Esophagus squamous epithelium (tissue), 5 donors: ENCODE measurements at regions not wholly inside any gene's neighbourhood (a gene's known extent, or its start where the extent isn't known, plus 50 kb on each side); places are given as distances from the start of the nearest gene placed in this dataset.

ENCODE experiments used
- DNase-seq: peaks from one replicate; lab custom pipeline; 2025; lab: John Stamatoyannopoulos, UW
- H3K27ac ChIP-seq, 4 donors: fragments of 200-600 bp; sonication (generic); one replicate each; pipeline ENCODE4 v1.5.1; 2016 to 2019; ENCODE audit warnings: mild to moderate bottlenecking in 1 of 4
- H3K27me3 ChIP-seq, 4 donors: fragments of 200-600 bp; sonication (generic); 1 replicate in 3 of 4; 2 replicates in 1 of 4; pipeline versions ENCODE4 v1.5.1 to v1.6.0; 2017 to 2021; ENCODE audit warnings: antibody characterized with exemption in 1 of 4
- H3K36me3 ChIP-seq, 3 donors: fragments of 200-600 bp; sonication (generic); one replicate each; pipeline ENCODE4 v1.5.1; 2016 to 2019
- H3K4me1 ChIP-seq, 3 donors: fragments of 200-600 bp; sonication (generic); one replicate each; pipeline ENCODE4 v1.5.1; 2017 to 2019
- H3K4me3 ChIP-seq, 4 donors: fragments of 200-600 bp; sonication (generic); 1 replicate in 3 of 4; 2 replicates in 1 of 4; pipeline ENCODE4 v1.5.1; 2016 to 2019; ENCODE audit warnings: mild to moderate bottlenecking in 2 of 4, moderate library complexity in 1 of 4
- H3K9me3 ChIP-seq, 3 donors: fragments of 200-600 bp; sonication (generic); one replicate each; pipeline ENCODE4 v1.5.1; 2016 to 2019
- POLR2A ChIP-seq, 4 donors: fragments of 450-650 bp; IDR thresholded peaks; one replicate each; pipeline ENCODE4 v1.6.1; 2017; ENCODE audit warnings: antibody characterized with exemption in 4 of 4, mild to moderate bottlenecking in 4 of 4, moderate library complexity in 3 of 4
- WGBS, 2 donors: methylation state at CpG; one replicate each; pipeline ENCODE4 v1.1.5; 2018; 5-methylcytosine and 5-hydroxymethylcytosine counted together
- intact Hi-C: fragments of 100-400 bp; cut with DNase I; formaldehyde crosslinking; loops from one replicate; pipeline ENCODE4 v1.15.0; 2022
- TF ChIP-seq, protein P1 (sequence below), 6 experiments: fragments of 450-650 bp in 4 of 6; fragments of 200-600 bp in 2 of 6; sonication (generic) in 2 of 6; IDR thresholded peaks; one replicate each; pipeline ENCODE4 v1.5.1; 2016 to 2019; ENCODE audit warnings: antibody characterized with exemption in 6 of 6, mild to moderate bottlenecking in 4 of 6, moderate library complexity in 4 of 6
- donor health status: DM: yes; HTN: yes; CAD: no.

DNA sequence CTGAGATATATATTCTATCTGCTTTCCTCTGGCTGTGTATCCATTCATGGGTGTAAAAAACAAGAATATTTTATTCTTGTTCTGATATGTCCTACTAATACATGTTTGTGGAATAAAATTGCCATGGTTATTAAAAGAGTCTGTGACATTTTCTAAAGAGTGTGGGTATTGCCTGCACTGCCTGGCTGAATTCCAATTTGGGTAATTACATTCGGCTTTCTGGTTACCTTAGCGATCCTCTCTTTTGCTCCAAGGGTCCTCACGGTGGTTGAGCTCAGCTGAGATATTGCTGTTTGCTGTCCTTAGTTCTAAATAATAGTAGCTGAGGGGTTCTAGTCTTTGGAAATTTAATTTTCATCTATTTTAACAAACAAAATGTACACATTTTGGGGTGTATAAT, 301.4 kb upstream of the DNAJC19 start:
- Histone ChIP-seq H3K36me3 (no peaks in the 10 kb centered on the region), H3K27ac (no peak overlapping the region), H3K27me3 (no peaks in the 10 kb centered on the region), H3K4me3 (no peak overlapping the region), H3K4me1 (no peaks in the 10 kb centered on the region), H3K9me3 (no peaks in the 10 kb centered on the region)
- intact Hi-C loops: no loop called here
- WGBS, 2 donors: 59 to 62% methylated on average over 3 of the region's 3 CpGs
- DNase-seq: no peak
- no peak for TF ChIP-seq POLR2A (IDR thresholded peaks at IDR 0.05)
- TF ChIP-seq, protein P1, sequence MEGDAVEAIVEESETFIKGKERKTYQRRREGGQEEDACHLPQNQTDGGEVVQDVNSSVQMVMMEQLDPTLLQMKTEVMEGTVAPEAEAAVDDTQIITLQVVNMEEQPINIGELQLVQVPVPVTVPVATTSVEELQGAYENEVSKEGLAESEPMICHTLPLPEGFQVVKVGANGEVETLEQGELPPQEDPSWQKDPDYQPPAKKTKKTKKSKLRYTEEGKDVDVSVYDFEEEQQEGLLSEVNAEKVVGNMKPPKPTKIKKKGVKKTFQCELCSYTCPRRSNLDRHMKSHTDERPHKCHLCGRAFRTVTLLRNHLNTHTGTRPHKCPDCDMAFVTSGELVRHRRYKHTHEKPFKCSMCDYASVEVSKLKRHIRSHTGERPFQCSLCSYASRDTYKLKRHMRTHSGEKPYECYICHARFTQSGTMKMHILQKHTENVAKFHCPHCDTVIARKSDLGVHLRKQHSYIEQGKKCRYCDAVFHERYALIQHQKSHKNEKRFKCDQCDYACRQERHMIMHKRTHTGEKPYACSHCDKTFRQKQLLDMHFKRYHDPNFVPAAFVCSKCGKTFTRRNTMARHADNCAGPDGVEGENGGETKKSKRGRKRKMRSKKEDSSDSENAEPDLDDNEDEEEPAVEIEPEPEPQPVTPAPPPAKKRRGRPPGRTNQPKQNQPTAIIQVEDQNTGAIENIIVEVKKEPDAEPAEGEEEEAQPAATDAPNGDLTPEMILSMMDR (IDR thresholded peaks at IDR 0.05): no peak

GRCh38 chr3:181289306-181289705, 299.8 kb upstream of the DNAJC19 start:
- 75 to 76% methylated on average over 4 of the region's 4 CpGs for WGBS, 2 donors
- Histone ChIP-seq H3K4me1 (no peaks in the 10 kb centered on the region), H3K27ac (no peak overlapping the region), H3K36me3 (no peaks in the 10 kb centered on the region), H3K4me3 (no peak overlapping the region), H3K27me3 (no peaks in the 10 kb centered on the region), H3K9me3 (no peaks in the 10 kb centered on the region)
- TF ChIP-seq, protein P1 (IDR thresholded peaks at IDR 0.05): no peak
- no peak for TF ChIP-seq POLR2A (IDR thresholded peaks at IDR 0.05)
- intact Hi-C loops: no loop called here
- no peak for DNase-seq

DNA sequence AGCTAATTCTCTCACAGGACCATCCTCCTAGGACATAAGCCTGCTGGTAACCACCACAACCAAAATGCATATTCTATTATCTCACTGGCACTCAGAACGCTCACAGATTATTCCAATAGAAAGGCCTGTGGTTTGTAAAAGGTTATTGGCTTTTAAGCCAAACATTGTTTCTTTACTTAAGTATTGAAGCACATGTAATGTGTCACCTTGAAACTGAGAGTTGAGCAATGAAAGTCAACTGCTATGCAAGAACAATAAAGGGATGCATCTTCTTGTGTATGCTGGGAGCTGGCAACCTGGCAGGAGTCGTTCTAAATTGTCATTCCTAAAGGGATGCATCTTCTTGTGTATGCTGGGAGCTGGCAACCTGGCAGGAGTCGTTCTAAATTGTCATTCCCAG, 298.6 kb upstream of the DNAJC19 start:
- intact Hi-C loops: no loop called here
- WGBS, 2 donors: 43 to 55% methylated on average over 3 of the region's 3 CpGs

GRCh38 chr3:181279239-181279565, 289.7 kb upstream of the DNAJC19 start:
- Histone ChIP-seq H3K27ac (no peak overlapping the region), H3K27me3 (no peaks in the 10 kb centered on the region), H3K4me3 (no peak overlapping the region), H3K36me3 (no peaks in the 10 kb centered on the region), H3K9me3 (no peaks in the 10 kb centered on the region), H3K4me1 (no peaks in the 10 kb centered on the region)
- 71 to 77% methylated on average over 2 of the region's 2 CpGs for WGBS, 2 donors
- no peak for DNase-seq
- TF ChIP-seq, protein P1 (IDR thresholded peaks at IDR 0.05): no peak
- TF ChIP-seq POLR2A (IDR thresholded peaks at IDR 0.05): no peak
- intact Hi-C loops: no loop called here

More for the DNA sequence above, 298.6 kb upstream of the DNAJC19 start:
- H3K36me3 ChIP-seq: no peaks in the 10 kb centered on the region
- no peak for DNase-seq
- TF ChIP-seq, protein P1 (IDR thresholded peaks at IDR 0.05): no peak
- no peak for TF ChIP-seq POLR2A (IDR thresholded peaks at IDR 0.05)
- no peaks in the 10 kb centered on the region for H3K4me1 ChIP-seq
- H3K27me3 ChIP-seq: no peaks in the 10 kb centered on the region
- no peak overlapping the region for H3K27ac ChIP-seq
- no peak overlapping the region for H3K4me3 ChIP-seq
- no peaks in the 10 kb centered on the region for H3K9me3 ChIP-seq

GRCh38 chr3:181278468-181279238, 289.1 kb upstream of the DNAJC19 start:
- no peak for DNase-seq
- no peak overlapping the region for H3K4me3 ChIP-seq
- H3K36me3 ChIP-seq: no peaks in the 10 kb centered on the region
- no peak for TF ChIP-seq POLR2A (IDR thresholded peaks at IDR 0.05)
- TF ChIP-seq, protein P1 (IDR thresholded peaks at IDR 0.05): peak in 2 of 6 experiments; percentile 16 to 24
- H3K27me3 ChIP-seq: no peaks in the 10 kb centered on the region
- intact Hi-C loops: no loop called here
- H3K9me3 ChIP-seq: no peaks in the 10 kb centered on the region
- WGBS, 2 donors: 39 to 46% methylated on average over 5 of the region's 5 CpGs
- no peaks in the 10 kb centered on the region for H3K4me1 ChIP-seq
- no peak overlapping the region for H3K27ac ChIP-seq
